AML-193 (cell line): ENCODE measurements at regions not wholly inside any gene's neighbourhood (a gene's known extent, or its start where the extent isn't known, plus 50 kb on each side); places are given as distances from the start of the nearest gene placed in this dataset.
"Not testable (repeated sequence)": the region's sequence is repeated elsewhere in the genome, so short reads cannot be mapped to it uniquely, and the experiment has no call there.

Experiments
- DNase-seq, 2 experiments: peaks; one replicate each; lab custom pipeline; 2025; lab: John Stamatoyannopoulos, UW

- DNase-seq, result no peak
Measured at GRCh38 chr10:5268743-5269142, 72.1 kb downstream of the AKR1C4 start.

DNA sequence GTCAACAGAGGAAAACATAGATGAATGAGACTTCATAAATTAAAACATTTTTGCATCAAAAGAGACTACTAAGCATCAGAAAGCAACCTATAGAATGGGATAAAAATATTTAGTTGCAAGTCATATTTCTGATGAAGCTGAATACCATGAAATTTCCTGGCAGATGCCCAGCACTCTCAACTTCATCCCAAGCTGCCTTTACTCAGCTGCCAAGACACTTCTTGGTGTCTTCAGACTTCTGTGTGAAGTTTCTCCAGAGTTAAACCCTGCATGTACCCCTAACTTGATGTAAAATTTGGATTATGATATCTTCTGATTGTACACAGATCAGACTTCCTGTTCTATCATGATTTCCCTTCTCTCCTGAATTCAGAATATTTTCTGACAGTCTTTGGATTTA, 73.2 kb downstream of the AKR1C4 start:
- no peak for DNase-seq

DNA sequence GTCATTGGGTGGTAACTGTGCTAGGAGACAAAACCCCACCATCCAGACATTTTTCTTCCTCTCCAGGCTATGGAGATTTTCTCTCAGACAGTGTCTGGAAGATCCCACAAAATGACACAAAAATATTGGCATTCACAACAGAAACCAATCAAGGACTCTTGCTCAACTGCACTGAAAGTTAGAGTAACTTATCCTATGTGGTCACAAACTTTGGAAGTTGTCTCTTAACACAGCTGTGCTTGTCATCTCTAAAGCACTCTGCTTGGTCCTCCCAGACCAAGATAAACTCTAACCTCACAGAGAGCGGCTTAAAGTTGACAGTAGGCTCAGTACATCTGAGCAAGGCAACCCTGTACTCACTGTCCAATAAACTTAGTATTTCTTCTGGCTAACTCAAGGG, 74.9 kb downstream of the AKR1C4 start:
- no peak for DNase-seq

DNA sequence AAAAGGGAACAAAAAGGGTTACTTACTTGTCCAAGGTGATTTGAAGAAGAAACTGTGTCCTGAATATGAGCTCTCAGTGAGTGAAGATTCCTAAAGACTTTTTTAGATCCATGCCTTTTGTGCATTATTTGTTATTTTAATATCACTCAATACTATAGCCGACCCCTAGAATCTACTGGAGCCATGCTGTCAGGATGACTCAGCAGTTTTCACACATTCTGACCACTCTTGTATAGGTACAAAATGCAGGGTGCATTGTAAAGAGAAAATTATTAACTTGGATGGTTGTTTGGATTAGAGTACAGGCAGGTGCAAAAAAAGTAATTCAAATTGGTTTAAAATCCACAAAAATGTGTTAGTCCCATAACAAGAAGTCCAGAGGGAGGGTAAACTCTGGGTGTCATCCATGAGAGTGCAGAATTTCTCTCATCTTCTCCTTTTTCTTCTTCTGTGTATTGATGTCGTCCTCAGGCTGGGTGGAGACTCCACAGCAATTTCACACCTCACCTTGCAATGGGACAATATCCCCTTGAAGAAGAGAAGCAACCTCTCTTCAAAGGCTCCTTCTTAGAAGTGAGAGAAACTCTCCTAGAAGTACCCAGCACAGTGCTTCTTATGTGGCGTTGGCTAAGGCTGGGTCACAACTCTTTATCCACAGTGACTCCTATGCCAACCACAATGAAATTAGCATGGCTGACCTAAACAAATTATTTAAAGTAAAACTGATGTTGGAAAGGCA, 75.6 kb downstream of the AKR1C4 start:
- no peak for DNase-seq

DNA sequence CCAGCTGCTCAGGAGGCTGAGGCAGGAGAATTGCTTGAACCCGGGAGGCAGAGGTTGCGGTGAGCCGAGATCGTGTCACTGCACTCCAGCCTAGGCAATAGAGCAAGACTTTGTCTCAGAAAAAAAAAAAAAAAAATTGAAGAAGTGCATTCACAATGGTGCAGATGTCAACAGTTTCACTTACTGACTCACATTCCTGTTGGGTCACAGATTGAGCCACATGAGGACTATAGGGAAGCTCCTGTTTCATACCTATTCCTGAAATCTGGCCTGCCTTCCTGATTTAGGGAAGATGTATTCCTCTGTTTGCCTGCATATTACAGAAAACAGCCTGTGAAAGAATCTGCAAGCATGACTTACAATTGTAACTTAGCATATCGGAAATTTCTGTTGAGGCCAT, 78.2 kb downstream of the AKR1C4 start:
- no peak for DNase-seq

GRCh38 chr10:5281356-5281755, 83.4 kb upstream of the UCN3 start:
- DNase-seq, result no peak

- no peak for DNase-seq
Measured at GRCh38 chr10:5282137-5282536, 82.6 kb upstream of the UCN3 start.

- peak; percentile 75 to 78 for DNase-seq
Measured at GRCh38 chr10:5283305-5284158, 81.2 kb upstream of the UCN3 start.

DNA sequence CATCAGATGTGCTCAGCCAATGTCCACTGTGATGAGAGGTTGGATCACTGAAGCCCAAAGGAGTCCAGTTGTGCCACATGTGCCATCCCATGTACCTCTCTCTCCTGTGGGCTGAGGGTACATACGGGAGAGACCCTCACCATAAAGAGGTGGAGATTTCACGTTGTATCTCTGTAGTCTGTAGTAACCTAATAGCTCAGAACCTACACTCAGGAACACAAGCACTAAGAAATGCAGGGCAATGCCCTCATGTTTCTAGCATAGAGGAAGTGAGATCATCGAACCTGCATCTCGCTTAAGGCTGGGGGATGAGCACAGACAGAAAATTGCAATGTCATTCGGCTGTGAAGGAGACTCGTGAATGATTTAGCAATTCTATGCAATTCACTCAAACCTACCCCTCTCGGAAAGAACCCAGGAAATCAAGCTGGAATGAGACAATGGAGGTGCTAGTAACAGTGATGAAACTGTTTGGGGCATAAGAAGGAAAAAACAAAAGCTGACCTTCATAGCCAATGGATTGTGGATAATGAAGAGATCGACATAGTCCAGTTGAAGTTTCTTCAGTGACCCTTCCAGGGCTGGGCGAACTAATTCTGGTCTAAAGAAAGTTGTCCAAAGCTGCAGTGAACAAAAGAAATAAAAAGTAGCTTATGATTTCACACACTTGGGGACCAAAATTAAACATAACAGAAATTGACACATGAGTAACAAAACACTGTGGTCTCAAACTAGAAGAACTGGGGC, 80.3 kb upstream of the UCN3 start:
- peak; percentile 92 to 93 for DNase-seq

GRCh38 chr10:5285186-5285585, 79.6 kb upstream of the UCN3 start:
- no peak for DNase-seq

- DNase-seq, result no peak
Measured at GRCh38 chr10:5288359-5288758, 76.4 kb upstream of the UCN3 start.

DNA sequence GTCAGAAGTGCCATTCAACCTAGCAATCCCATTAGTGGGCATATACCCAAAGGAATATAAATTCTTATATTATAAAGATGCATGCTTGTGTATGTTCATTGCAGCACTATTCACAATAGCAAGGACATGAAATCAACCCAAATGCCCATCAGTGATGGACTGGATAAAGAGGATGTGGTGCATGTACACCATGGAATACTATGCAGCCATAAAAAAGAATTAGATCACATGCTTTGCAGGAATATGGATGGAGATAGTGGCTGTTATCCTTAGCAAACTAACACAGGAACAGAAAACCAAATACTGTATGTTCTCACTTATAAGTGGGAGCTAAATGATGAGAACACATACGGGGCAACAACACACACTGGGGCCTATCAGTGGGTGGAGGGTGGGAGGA, 75.5 kb upstream of the UCN3 start:
- DNase-seq, result not testable (repeated sequence)

DNA sequence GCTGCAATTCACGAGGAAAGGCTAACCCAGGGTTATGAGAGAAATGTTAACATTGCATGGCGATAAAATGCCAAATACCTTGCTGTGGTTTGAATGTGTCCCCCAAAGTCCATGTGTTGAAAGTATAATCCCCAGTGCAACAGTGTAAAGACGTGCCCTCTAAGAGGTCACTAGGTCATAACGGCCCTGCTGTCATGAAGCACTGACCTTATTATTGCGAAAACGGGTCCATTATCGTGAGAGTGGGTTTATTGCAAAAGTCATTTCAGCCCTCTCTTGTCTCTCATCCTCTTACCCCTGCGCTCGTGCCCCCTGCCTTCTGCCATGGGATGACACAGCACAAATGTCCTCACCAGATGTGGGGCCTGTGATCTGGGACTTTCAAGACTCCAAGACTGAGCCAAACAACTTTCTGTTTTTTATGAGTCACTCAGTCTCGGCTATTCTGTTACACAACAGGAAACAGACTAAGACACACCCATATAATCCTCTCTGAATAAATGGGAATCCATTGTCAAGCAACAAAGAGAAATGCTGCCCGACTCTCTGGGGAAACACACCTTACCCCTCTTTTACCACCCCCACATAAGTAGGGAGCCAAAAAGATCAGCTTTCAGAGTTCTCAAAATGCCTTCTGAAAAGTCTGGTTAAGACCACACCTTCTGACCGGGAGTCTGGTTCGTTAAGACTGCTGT, 73.1 kb upstream of the UCN3 start:
- DNase-seq, result peak; percentile 88 to 90

DNA sequence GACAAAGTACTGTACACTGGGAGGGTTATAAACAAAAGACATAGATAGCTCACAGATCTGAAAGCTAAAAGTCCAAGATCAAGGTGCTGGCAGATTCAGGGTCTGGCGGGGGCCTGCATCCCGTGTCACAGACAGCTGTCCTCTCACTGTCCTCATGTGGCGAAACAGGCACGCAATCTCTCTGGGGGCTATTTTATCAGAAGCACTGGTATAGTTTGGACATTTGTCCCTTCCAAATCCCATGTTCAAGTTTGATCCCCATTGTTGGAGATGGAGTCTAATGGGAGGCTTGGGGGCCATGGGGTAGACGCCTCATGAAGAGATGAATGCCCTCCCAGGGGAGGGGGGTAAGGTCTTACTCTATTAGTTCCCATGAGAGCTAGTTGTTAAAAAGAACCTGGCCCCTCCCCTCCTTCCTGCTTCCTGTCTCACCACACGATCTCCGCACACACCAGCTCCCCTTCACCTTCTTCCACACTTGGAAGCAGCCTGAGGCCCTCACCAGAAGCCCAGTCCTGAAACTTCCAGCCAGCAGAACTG, 72.5 kb upstream of the UCN3 start:
- no peak for DNase-seq

DNA sequence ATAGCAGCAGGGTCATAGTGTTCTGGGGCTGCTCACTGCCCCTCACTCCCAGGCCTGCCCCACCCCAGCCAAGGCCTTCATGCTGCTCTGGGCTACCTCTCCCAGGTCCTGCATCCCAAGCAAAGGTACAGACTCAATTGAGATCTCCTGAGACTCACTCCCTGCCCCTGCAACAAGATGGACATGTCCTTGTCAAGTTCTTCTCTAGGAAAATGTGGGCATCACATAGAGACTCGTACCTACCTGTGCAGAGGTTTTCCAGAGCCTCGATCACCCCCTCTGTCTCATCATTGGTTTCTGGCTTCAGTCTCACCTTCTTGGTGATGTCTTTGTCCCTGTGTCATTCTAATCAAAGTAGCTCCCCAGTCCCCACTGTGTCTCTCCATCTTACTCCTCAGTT, 71.8 kb upstream of the UCN3 start:
- DNase-seq, result not testable (repeated sequence)

DNA sequence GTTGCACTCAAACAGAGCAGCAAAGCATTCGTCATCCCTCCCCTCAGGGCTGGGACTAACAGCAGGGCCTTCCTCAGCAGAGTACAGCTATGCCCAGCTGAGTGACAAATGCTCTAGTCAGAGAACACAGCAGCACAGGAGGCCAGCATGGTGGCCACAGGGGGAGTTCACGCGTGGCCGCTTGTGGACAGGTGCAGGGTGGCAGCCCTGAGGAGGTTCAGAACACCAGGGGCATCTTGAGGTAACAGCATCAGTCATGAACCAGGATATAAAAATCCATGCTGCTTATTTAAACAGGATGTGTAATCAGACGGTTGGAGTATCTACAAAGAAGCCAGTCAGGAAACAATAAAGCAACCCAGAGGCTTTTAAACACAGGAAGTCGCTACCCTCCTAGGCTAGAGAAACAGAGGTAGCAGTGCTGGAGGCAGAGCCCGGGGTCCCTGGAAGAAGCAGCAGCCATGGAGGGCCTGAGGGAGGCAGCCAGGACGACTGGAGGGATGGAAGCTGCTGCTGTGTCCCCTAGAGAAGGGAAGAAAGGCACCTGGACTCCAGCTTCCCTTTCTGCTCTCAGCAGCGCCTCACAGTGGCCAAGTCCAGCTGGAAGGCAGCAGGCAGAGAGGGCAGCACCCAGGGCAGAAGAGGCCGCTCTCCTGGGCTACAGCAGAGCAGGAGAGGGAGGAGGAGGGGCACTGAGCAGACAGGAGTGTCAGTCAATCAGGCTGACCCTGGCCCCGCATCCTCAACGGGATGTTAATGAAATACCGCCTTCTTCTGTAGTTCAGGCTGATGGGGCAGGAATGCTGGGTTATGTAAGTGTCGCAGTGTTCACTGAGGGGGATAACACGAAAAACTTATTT, 70.8 kb upstream of the UCN3 start:
- DNase-seq, result peak; percentile 35 to 66

GRCh38 chr10:5297466-5297865, 67.3 kb upstream of the UCN3 start:
- peak; percentile 89 to 91 for DNase-seq

GRCh38 chr10:5297996-5298395, 66.8 kb upstream of the UCN3 start:
- no peak for DNase-seq

DNA sequence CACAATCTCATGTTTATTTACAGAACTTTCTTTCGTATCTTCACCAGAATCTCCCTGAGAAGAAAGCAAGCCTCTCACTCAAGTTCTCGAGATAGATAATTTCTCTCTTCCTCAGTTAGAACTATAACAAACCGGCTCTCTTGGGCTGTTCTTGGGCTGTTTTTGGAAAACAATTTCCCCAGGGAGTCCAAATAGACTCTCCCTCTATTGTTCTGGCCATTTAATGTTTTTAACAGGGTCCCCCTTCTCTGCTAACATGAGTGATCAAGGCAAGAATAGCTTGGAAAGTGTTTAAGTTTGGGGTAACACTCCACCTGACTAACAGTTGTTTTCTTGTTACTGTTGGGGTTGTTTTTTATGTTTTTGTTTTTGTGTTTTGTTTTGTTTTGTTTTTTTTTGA, 64.8 kb upstream of the UCN3 start:
- DNase-seq, result no peak

DNA sequence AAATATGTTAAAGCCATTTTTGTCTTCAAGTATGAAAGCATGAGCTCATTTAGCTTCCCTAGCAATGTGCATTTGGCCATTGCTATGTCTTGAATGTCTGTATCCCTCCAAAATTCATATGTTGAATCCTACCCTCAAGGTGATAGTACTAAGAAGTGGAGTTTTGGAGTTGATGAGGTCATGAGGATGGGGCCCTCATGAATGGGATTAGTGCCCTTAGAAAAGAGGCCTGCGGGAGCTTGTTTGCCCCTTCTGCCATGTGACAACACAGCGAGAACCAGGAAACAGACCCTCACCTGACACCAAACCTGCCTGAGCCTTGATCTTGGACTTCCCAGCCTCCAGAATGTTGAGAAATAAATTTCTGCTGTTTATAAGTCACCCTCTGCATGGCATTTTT, 61.3 kb upstream of the UCN3 start:
- DNase-seq, result no peak

DNA sequence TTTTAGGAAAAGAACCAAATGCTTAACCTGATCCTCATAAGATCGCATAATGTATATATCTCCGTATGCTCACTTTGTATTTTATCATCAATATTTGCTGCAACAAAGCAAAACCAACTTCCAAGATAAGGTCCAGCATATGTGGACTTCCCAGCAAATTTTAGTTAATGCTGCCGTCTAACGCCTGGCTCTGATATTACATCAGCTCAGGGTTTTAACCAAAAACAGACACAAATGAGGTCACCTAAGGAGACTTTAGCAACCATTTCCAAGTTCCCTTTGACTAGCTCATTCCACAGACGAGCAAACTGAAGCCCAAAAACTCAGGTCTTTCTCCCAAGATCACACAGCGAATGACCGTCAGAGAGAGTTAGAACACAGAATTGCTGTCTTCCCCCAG, 59.4 kb upstream of the UCN3 start:
- no peak for DNase-seq
